ENCODE measurements at regions not wholly inside any gene's neighbourhood (a gene's known extent, or its start where the extent isn't known, plus 50 kb on each side); places are given as distances from the start of the nearest gene placed in this dataset.

DNA sequence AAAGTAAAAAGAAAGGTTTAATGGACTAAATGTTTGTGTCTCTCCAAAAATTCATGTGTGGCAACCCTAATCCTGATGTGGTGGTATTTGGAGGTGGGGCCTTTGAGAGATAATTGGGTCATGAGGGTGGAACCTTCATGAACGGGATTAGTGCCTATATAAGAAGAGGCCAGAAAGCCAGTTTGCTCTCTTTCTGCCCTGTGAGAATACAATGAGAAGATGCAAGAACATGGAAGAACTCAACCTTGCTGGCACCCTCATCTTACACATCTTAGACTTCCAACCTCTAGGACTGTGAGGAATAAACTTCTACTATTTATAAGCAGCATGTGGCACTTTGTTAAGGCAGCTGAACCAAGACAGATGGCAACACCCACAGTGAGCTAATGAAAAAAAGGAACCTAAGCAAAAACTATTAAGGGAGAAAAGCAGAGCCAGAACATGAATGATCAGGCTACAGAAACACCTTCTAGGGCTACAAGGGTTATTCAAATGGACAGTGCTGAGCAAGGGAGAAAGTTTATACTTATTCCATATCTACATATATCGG, 159.5 kb downstream of the PLK2 start:
- TF ChIP-seq, protein P1, sequence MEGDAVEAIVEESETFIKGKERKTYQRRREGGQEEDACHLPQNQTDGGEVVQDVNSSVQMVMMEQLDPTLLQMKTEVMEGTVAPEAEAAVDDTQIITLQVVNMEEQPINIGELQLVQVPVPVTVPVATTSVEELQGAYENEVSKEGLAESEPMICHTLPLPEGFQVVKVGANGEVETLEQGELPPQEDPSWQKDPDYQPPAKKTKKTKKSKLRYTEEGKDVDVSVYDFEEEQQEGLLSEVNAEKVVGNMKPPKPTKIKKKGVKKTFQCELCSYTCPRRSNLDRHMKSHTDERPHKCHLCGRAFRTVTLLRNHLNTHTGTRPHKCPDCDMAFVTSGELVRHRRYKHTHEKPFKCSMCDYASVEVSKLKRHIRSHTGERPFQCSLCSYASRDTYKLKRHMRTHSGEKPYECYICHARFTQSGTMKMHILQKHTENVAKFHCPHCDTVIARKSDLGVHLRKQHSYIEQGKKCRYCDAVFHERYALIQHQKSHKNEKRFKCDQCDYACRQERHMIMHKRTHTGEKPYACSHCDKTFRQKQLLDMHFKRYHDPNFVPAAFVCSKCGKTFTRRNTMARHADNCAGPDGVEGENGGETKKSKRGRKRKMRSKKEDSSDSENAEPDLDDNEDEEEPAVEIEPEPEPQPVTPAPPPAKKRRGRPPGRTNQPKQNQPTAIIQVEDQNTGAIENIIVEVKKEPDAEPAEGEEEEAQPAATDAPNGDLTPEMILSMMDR (IDR thresholded peaks at IDR 0.05) = no peak
- TF ChIP-seq EZH2phosphoT487 (IDR thresholded peaks at IDR 0.05) = no peak
